ENCODE measurements at regions not wholly inside any gene's neighbourhood (a gene's known extent, or its start where the extent isn't known, plus 50 kb on each side); places are given as distances from the start of the nearest gene placed in this dataset.

GRCh38 chr22:27540656-27541396 is 260.7 kb downstream of the MN1 start:
- DNase-seq (ENCODE audit: low read depth in 2 of 3, low spot score in 1 of 3), result no peak

GRCh38 chr22:27541836-27542235 is 259.7 kb downstream of the MN1 start:
- no peak for DNase-seq (ENCODE audit: low read depth in 2 of 3, low spot score in 1 of 3)

GRCh38 chr22:27542602-27543001 is 259.0 kb downstream of the MN1 start:
- DNase-seq (ENCODE audit: low read depth in 2 of 3, low spot score in 1 of 3), result no peak

DNA sequence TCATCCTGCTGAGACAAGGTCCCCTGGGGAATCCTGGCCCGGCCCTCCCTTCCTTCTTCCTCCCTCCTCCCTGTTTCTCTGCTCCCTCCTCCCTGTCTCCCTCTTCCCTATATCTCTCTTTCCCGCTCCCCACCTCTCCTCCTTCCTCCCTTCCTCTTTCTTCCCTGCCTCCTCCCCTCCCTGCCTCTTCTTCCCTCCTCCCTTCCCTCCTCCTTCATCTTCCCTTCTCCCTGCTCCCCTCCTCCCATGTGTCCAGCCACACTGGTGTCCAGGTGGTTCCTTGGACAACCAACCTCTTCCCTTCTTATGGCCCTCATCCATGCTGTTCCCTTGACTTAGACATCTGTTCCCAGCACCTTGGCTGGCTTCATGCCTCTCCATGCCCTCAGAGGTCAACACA is 258.1 kb downstream of the MN1 start:
- no peak for DNase-seq (ENCODE audit: low read depth in 2 of 3, low spot score in 1 of 3)

- DNase-seq (ENCODE audit: low read depth in 2 of 3, low spot score in 1 of 3), result no peak
Observed at GRCh38 chr22:27545085-27545484, 256.5 kb downstream of the MN1 start.

DNA sequence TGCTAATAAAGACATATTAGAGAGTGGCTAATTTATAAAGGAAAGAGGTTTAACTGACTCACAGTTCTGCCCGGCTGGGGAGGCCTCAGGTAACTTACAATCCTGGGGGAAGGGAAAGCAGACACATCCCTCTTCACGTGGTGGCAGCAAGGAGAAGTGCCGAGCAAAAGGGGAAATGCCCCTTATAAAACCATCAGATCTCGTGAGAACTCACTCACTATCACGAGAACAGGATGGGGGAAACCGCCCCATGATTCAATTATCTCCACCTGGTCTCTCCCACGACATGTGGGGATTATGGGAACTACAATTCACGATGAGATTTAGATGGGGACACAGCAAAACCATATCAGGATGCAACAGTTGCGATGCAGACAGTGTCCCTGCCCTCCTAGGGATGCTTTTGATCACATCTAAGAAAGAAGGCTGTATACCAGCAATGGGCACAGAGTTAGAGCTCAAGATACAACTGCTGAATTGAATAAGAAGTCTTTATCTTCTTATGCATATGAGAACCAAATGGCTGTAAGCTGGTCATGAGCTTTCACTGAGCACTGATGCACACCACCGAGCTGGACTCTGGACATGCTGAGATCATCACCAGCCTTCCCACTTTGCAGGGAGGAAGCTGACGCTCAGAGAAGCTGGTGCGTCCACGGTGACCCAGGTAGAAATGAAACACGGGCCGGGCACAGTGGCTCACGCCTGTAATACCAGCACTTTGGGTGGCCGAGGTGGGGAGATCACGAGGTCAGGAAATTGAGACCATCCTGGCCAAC is 255.2 kb downstream of the MN1 start:
- no peak for DNase-seq (ENCODE audit: low read depth in 2 of 3, low spot score in 1 of 3)

GRCh38 chr22:27551402-27551801 is 250.2 kb downstream of the MN1 start:
- no peak for DNase-seq (ENCODE audit: low read depth in 2 of 3, low spot score in 1 of 3)

DNA sequence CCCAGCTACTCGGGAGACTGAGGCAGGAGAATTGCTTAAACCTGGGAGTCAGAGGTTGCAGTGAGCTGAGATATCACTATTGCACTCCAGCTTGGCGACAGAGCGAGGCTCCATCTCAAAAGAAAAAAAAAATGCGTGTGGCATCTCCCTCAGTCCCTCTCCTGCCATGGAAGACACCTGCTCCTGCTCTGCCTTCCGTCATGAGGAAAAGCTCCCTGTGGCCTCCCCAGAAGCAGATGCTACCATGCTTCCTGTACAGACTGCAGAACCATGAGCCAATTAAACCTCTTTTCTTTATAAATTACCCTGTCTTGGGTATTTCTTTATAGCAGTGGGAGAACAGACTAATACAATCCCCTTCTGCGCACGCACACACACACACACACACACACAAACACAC is 249.4 kb downstream of the MN1 start:
- no peak for DNase-seq (ENCODE audit: low read depth in 2 of 3, low spot score in 1 of 3)

GRCh38 chr22:27552863-27553262 is 248.7 kb downstream of the MN1 start:
- DNase-seq (ENCODE audit: low read depth in 2 of 3, low spot score in 1 of 3), result no peak

DNA sequence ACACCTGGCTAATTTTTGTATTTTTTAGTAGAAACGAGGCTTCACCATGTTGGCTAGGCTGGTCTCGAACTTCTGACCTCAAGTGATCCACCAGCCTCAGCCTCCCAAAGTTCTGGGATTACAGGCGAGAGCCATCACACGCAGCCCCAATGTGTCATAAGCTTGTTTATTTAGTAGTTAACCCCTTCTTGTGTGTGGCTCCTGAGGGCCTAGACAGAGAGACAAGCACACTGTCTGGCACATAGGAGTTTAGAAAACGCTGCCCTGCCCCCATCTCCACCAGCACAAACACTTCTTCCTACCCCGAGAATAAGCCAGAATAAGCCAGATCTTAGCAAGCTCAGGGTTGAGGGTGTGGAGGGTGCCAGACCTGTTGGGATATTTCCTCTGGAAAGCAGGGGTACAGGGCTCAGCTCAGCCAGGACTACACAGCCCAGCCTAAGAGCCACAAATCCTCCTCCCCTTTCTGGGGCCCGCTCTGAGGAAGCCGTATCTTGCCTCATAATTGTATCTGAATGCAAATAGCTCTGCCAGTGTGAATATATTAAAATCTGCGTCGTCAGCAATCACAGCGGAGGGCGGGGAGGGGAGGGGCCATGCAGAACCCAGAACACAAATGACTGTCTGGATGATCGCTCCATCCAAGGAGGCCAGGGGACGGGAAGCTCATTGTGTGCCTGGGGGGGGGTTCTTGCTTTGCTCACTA is 247.3 kb downstream of the MN1 start:
- DNase-seq (ENCODE audit: low read depth in 2 of 3, low spot score in 1 of 3), result no peak

DNA sequence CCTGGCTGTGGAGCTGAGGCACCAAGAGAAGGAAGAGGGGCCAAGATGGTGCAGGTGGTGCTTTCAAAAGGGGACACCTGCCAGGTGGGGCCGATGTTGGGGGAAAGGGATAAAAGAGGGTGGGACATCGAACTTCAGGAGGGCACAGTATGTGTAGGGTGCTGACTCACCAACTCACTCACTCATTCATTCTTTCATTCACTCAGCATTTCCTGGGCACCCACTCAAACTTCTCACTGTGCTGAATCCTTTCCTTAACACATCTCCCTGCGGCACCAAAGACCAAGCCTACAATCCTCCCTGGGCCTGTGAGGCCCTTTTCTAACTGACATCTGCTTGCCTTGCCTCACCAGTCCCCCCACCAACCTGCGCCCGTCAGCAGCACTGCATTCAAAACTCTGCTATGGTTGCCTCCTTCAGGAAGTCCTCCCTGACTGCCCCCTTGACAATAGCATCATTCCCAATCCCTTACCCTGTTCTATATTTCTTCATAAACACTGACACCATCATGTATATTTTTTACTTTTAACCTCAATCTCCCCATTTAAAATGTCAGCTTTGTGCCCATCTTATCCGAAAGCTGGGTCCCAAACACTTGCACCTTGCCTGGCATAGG is 246.6 kb downstream of the MN1 start:
- DNase-seq (ENCODE audit: low read depth in 2 of 3, low spot score in 1 of 3), result no peak

DNA sequence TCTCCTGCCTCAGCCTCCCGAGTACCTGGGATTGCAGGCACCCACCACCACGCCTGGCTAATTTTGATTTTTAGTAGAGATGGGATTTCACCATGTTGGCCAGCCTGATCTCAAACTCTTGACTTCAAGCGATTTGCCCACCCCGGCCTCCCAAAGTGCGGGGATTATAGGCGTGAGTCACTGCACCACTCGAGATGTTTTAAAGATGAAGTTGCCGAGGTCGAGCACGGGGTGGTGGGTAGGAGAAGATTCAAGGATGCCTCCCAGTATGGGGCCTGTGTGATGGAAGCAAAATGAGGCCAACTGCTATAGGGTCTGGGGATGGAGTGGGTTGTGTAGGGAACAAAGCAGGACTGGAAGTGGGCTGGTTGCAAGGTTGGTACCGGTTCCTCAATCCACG is 245.2 kb downstream of the MN1 start:
- DNase-seq (ENCODE audit: low read depth in 2 of 3, low spot score in 1 of 3), result no peak

DNA sequence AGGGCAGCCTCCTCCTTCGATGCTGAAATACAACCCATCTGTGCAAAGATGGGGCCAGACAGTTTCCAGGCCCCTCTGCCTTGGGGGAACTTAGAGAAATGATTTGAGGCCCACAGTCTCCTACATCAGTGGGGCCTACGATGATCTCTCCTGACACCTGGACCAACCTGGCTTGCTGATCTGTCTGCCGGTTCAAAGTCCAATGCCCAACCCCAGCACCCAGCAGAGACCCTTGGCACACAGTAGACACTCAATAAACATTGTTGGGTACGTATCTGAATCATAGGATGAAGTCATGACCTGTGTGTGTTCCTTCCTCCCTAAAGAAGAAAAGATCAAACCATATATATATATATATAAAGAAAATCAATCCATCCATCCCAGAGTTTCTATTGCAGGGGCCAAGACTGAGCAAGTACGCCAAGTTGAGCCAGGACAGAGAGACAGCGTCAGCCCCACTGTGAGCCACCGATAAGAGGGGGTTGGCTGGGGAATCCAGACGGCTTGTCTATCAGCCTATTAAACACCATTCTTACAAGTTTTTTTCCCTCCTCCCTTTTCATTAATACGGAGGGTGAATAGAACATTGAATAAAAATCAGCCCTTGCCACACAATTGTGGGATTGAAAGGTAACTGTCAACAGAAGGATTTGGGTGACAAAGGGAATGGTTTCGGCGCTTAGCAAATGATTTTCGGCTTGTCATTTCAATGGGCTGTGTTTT is 244.1 kb downstream of the MN1 start:
- no peak for DNase-seq (ENCODE audit: low read depth in 2 of 3, low spot score in 1 of 3)

DNA sequence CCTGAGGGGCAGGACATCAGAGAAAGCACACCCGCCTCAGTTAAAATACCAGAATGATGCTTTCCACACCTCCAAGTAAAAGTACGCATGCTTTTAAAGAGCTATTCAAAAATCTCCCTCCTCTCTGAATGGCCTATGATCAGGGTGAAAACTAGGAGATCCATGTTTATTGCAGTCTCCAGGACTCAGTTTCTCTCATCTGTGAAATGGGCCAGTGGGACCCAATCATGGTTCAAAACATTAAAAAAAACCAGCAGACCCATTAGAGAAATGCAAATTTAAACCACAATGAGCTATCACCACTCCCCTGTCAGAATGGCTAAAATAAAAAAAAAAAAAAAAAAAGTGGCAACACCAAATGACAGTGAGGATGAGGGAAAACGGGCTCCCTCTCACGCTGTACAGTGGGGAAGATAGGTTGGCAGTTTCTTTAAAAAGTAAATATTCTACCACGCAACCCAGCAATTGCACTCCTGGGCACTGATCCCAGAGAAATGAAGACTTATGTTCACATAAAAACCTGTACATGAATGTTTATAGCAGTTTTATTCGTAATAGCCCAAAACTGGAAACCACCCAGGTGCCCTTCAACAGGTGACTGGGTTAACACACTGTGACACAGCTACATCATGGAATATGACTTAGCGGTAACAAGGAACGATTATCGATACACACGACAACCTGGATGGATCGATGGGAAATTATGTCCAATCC is 242.7 kb downstream of the MN1 start:
- no peak for DNase-seq (ENCODE audit: low read depth in 2 of 3, low spot score in 1 of 3)

- DNase-seq (ENCODE audit: low read depth in 2 of 3, low spot score in 1 of 3), result no peak
Observed at GRCh38 chr22:27560781-27561180, 240.8 kb downstream of the MN1 start.

- no peak for DNase-seq (ENCODE audit: low read depth in 2 of 3, low spot score in 1 of 3)
Observed at GRCh38 chr22:27561286-27561904, 240.2 kb downstream of the MN1 start.

GRCh38 chr22:27564806-27565205 is 236.8 kb downstream of the MN1 start:
- no peak for DNase-seq (ENCODE audit: low read depth in 2 of 3, low spot score in 1 of 3)

GRCh38 chr22:27566602-27567001 is 235.0 kb downstream of the MN1 start:
- no peak for DNase-seq (ENCODE audit: low read depth in 2 of 3, low spot score in 1 of 3)

DNA sequence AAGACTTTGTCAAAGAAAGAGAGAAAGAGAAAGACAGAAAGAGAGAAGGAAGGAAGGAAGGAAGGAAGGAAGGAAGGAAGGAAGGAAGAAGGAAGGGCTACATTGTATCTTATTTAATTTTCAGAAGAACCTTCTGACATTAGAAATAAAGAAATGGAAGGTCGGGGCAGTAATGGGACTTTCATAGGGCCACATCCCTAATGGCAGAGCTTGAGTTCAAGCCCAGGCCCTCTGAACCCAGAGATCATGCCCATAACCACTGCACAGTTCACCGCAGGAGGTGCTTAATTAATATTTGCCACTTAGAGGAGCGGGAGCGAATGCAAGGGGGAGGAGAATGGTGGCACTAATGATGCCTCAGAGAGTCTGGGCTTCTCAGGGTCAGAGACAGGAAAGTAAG is 233.3 kb downstream of the MN1 start:
- no peak for DNase-seq (ENCODE audit: low read depth in 2 of 3, low spot score in 1 of 3)

Data from stimulated activated CD4-positive, alpha-beta T cell treated with anti-CD3 and anti-CD28 coated beads, Interleukin-12 subunit alpha, Interleukin-12 subunit beta, amount 100 ng/mL, for 48 hours (primary cell).